ENCODE measurements at regions not wholly inside any gene's neighbourhood (a gene's known extent, or its start where the extent isn't known, plus 50 kb on each side); places are given as distances from the start of the nearest gene placed in this dataset.
A peak's percentile ranks its signal among the peaks of the same experiment; 100 is the strongest.
"Not testable (repeated sequence)": the region's sequence is repeated elsewhere in the genome, so short reads cannot be mapped to it uniquely, and the experiment has no call there.

GRCh38 chr12:111154147-111154834 is 214.6 kb downstream of the PHETA1 start:
- no peak for DNase-seq (ENCODE audit: low read depth)

GRCh38 chr12:111152561-111152960 is 216.3 kb downstream of the PHETA1 start:
- DNase-seq (ENCODE audit: low read depth) = no peak

GRCh38 chr12:111150921-111151840 is 217.7 kb downstream of the PHETA1 start:
- no peak for DNase-seq (ENCODE audit: low read depth)

- no peak for DNase-seq (ENCODE audit: low read depth)
Observed at GRCh38 chr12:111150360-111150759, 218.5 kb downstream of the PHETA1 start.

GRCh38 chr12:111149299-111149698 is 219.6 kb downstream of the PHETA1 start:
- no peak for DNase-seq (ENCODE audit: low read depth)

GRCh38 chr12:111148005-111148404 is 220.9 kb downstream of the PHETA1 start:
- DNase-seq (ENCODE audit: low read depth) = no peak

GRCh38 chr12:111143271-111143670 is 222.9 kb upstream of the MYL2 start:
- DNase-seq (ENCODE audit: low read depth) = no peak

GRCh38 chr12:111141205-111141604 is 220.8 kb upstream of the MYL2 start:
- no peak for DNase-seq (ENCODE audit: low read depth)

GRCh38 chr12:111138016-111138415 is 217.6 kb upstream of the MYL2 start:
- no peak for DNase-seq (ENCODE audit: low read depth)

- DNase-seq (ENCODE audit: low read depth) = no peak
Observed at GRCh38 chr12:111135293-111135832, 215.0 kb upstream of the MYL2 start.

- DNase-seq (ENCODE audit: low read depth) = no peak
Observed at GRCh38 chr12:111130336-111130735, 210.0 kb upstream of the MYL2 start.

GRCh38 chr12:111129149-111129767 is 208.9 kb upstream of the MYL2 start:
- DNase-seq (ENCODE audit: low read depth) = no peak

GRCh38 chr12:111126331-111126730 is 206.0 kb upstream of the MYL2 start:
- peak; percentile 11 for DNase-seq (ENCODE audit: low read depth)

GRCh38 chr12:111124183-111124582 is 203.8 kb upstream of the MYL2 start:
- no peak for DNase-seq (ENCODE audit: low read depth)

GRCh38 chr12:111123390-111123789 is 203.0 kb upstream of the MYL2 start:
- no peak for DNase-seq (ENCODE audit: low read depth)

- DNase-seq (ENCODE audit: low read depth) = no peak
Observed at GRCh38 chr12:111122458-111122878, 202.1 kb upstream of the MYL2 start.

GRCh38 chr12:111121840-111122239 is 201.5 kb upstream of the MYL2 start:
- no peak for DNase-seq (ENCODE audit: low read depth)

- DNase-seq (ENCODE audit: low read depth) = no peak
Observed at GRCh38 chr12:111120578-111120977, 200.2 kb upstream of the MYL2 start.

GRCh38 chr12:111117017-111117416 is 196.6 kb upstream of the MYL2 start:
- DNase-seq (ENCODE audit: low read depth) = no peak

GRCh38 chr12:111113313-111113712 is 192.9 kb upstream of the MYL2 start:
- not testable (repeated sequence) for DNase-seq (ENCODE audit: low read depth)

GRCh38 chr12:111112311-111113098 is 192.1 kb upstream of the MYL2 start:
- DNase-seq (ENCODE audit: low read depth) = no peak
